ENCODE measurements at regions not wholly inside any gene's neighbourhood (a gene's known extent, or its start where the extent isn't known, plus 50 kb on each side); places are given as distances from the start of the nearest gene placed in this dataset.
"Not testable (repeated sequence)": the region's sequence is repeated elsewhere in the genome, so short reads cannot be mapped to it uniquely, and the experiment has no call there.

GRCh38 chr2:34242763-34243123 lies 643.6 kb upstream of the FAM98A start:
- DNase-seq = no peak

DNA sequence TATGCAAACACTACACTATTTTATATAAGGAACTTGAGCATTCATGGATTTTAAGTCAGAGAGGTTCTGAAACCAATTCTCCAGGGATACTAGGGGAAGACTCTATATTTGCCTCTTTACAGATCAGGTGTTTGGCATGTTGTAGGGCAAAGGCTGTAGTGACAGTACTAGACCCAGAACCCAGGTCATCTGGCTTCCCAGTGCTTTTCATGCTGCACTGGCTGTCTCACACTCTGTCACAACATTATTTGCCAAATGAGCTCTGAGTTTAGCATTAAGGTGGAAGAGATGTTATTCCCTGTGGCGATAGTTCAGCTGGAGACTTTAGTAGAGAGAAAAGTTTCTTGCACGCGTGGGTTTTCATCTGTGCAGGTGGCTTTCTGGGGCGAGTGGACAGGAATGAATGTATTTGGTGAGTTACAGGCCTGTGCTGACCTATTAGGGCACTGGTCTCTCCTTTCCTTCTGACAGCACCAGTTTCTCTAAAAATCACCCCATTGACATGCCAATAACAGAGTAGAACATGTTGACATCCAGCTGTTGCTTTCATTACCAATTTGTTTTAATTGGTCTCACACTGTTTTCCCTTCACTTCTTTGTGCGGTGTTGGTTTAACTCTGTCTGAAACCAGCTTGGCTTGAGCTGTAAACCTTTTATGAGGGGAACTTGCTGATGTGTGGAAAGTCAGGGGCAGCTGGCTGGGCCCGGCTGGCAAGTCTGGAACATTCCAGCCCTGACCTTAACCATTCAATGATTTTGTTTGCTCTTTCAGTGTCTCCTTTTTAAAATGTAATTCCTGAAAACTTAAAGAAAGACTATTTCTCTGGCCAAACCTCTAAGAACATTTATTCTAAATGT lies 643.0 kb upstream of the FAM98A start:
- DNase-seq = no peak

- DNase-seq = no peak
These were observed 640.4 kb upstream of the FAM98A start for GRCh38 chr2:34239511-34239910.

GRCh38 chr2:34234823-34235222 lies 635.7 kb upstream of the FAM98A start:
- DNase-seq = no peak

DNA sequence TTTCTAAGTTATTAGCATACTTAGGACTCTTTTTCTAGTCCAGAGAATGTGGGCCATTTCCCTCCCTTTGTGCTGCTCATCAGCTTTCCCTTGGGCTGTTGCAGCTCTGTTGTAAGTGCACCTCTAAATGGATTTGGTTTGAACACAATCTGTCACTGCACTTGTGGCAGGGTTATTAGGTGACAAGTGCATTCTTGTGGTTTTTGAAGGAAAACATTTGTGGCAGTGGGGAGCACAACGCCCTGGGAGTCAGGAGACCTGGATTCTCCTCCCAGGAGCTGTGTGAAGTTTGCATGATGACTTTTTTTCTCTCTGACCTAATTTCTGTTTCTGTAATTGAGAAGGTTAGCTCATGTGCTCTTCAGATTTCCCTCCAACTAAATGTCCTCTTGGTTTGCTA lies 630.9 kb upstream of the FAM98A start:
- DNase-seq = no peak

DNA sequence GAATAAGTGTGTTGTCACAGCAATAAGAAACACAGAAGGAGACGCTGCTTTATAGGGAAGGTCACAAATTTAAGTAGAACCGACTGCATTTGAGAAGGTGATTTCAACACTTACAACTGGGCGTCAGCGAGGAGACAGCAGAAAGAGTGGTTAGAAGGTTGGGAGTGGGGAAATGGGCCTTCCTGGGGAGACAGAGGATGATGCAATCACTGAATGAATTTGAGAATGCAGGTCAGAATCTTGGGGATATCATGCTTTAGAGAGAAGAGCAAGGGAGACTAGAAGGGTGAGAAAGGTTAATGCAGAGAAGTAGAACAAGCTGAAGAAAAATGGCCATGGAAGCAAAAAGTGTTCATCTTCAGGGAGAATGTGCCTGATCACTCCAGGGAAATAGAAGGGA lies 616.1 kb upstream of the FAM98A start:
- DNase-seq = no peak

DNA sequence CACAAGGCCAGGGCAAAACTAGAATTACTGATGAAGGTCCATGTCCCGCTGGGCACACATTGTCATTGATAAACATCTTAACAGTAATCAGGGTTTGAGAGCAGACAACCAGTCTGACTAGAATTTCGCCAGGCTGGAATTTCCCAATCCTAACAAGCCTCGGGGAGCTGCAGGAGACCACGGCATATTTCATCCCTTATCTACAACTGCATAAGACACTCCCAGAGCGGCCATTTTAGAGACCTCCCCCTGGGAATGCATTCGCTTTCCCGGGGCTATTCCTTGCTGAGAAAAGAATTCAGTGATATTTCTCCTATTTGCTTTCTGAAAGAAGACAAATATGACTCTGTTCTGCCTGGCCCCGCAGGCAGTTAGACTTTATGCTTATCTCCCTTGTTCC lies 611.3 kb upstream of the FAM98A start:
- not testable (repeated sequence) for DNase-seq

DNA sequence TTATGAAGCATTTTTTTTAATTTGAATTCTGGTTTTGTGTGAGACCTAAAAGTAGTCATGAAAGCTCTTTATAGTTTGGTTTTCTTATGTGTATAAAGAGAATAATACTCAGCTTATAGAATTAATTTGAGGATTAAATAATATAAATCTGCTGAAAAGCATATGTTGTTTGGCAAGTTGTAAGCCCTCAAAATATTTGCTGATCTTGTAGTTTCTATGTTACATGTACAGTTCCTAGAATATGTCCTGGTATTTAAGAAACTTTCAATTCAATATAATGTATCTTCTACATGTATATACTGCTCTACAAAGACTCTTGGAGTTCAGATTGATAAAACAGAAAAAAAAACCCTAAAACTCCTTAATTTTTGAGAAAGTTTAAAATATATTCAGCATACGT lies 605.5 kb upstream of the FAM98A start:
- DNase-seq = no peak

- DNase-seq = no peak
These were observed 602.0 kb upstream of the FAM98A start for GRCh38 chr2:34201099-34201498.

DNA sequence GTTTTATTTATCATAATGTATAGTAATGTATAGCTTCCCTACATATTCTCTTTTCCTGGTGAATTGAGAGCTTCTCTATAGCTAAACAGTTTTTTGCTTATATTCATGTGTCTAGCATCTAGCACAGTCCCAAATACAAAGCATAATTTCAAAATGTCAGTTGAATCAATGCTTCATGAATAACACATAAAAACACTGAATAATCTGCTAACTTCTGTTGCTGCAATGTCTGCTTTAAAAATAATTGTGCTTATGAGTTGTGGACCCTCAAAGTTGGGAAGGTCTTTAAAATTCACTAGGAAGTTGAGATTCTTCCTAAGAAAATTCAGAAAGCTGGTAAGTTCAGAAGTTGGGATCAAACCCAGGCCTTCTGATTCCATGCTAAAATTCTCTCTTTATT lies 600.9 kb upstream of the FAM98A start:
- no peak for DNase-seq

DNA sequence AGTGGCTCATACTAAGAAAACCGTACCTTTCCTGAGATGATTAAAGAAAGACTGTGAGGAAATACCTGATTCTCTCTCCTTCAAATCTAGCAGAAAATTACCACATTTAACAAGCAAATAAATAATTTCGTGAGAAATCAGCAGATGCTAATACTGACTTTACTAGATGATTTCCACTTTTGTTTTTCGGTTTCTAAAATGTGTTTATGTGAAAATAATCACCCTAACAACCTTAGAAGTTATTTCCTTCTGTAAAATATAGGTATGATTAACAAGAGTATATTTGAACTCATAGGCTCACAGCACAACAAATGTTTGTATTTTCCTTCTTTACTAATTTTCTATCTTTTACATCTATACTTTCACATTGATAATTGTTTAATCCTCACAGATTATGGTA lies 594.1 kb upstream of the FAM98A start:
- no peak for DNase-seq

DNA sequence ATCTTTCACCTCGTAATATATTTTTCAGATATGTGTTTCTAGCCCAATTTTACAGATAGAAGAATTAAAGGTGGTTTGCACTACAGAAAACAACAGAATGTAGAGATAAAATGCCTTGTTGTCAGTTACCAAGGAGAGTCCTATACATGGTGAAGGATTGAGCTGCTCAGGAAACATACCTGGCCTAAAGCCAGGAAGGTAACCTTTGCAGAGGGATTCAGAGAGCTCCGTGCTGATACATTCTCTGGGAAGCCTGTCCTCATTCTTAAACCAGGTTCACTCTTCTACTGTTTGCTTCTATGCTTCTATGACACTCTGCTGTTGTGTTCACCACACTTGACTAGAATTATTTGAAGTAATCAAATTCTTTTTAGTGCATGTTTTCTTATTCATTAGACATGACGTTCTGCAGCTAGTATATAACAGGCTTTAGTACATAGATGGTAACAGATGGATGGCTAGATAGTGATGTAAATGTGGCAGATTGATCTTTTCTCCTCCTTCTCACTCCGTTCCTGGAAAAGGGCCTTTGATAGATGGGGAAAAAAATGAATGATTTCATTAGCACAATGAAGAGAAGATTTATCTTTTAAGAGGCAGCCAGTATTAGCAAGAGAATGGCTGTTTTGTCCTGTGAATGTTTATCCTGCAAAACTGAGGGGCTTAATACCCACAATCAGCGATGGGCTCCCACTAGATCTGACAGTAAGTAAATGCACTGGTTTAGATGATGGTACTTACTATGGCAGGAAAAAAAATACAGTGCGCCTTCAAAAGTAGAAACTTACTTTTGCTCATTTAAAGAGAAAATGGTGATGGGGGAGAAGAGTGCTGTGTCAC lies 589.6 kb upstream of the FAM98A start:
- no peak for DNase-seq

DNA sequence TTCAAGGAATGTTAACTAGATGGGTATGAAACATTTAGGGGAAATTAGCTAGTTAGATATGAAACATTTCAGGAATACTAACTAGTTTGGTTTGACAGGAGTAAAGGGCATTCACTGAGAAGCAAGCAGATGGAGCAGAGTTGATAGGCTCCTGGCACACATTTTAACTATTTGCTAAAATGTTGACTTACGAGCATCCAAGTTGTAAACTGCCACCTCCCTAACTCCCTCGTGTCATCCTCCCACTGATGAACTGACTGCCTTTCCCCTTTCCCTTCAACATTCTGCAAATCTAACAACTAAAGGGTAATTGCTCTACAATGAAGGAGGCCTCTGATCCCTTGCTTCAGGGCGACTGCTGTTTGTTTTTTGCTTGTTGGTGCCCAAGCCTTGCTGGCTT lies 580.4 kb upstream of the FAM98A start:
- DNase-seq = no peak

DNA sequence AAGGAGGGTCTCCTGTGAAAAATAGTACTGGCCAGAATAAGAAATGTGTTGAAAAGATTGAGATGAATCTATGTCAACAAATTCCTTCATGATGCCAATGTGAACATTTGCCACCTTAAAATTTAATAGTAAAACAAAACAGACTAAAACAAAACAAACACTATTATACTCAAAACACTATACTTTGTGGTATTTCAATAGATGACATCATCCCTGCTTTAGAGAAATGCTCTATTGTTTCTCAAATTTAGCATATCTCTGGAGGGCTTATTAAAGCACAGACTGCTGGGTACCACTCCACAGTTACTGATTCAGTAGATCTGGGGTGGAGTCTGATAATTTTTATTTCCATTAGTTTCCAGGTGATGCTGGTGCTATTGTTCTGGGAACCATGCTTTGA lies 579.4 kb upstream of the FAM98A start:
- DNase-seq = no peak

DNA sequence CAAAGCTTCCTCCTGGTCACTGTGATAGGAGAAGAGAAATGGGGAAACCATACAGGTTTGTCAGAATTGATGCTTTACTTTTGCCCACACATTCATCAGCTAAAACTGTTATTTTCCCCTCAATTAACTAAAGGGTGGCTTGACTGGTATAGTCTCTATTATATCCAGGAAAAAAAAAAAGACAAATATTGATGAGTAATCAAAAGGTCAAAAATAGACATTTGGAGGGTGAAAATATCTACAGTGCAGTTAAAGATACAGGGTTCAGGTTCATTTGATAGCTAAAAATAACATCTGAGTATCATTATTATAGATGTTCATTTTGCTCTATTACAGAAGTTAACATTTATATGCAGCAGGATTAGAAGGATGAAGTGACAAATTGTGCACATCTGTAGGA lies 577.6 kb upstream of the FAM98A start:
- DNase-seq = no peak

DNA sequence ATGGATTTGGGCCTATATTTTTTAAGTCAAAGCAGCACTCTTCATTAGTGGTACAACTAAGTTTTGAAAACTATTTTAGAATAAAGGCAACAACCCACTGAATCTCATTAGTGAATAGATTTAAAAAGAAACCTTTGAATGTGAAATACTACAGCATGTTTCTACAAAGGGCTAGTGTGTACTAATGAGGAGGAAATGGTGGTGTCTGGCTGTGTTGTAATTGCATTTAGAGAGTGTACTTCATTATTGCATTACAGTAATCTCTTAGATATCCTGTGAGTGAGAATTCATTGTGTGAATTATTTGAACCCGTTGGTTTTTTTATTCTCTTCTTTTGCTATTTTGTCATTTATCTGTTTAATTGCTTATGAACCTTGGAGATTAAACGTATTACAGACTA lies 575.4 kb upstream of the FAM98A start:
- DNase-seq = no peak

- DNase-seq = no peak
These were observed 563.1 kb upstream of the FAM98A start for GRCh38 chr2:34162231-34162630.

DNA sequence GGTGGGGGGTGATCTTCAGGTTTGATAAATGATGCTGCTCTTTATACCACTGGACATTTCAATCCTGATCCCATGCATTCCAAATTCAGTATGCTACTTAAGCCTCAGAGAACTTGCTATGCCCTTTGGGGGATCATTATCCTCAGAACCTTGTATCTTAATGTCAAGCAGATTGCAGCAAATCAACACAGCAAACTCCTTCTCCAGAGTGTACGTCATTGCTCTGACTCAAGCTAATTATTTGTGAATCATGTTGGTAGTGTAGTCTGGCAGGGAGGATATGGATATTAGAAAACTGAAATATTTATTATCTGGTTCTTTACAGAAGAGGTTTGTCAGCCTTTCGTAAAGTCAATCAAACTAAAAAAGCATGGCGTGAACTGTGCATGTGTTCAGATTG lies 562.5 kb upstream of the FAM98A start:
- no peak for DNase-seq

DNA sequence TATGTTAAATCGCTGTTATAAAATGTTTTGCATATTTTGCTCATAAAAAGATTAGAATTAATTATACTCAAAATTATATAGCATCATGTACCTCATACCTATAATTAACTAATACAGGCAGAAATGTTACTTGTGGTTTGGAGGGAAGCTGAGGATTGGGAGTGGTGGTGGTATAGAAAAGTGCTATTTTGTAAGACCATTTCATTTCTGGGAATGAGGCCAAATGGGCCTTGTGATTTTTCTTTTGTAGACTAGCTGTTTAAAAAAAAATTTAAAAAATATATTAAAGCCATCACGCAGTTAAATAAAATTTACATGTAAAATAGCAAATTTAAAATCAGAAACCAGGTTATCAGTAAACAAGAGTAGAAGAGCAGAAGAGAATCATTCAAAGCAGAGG lies 560.8 kb upstream of the FAM98A start:
- DNase-seq = no peak

GRCh38 chr2:34153484-34153883 lies 554.4 kb upstream of the FAM98A start:
- DNase-seq = no peak

GRCh38 chr2:34147780-34148179 lies 548.7 kb upstream of the FAM98A start:
- no peak for DNase-seq

GRCh38 chr2:34143149-34143548 lies 544.0 kb upstream of the FAM98A start:
- DNase-seq = no peak

DNA sequence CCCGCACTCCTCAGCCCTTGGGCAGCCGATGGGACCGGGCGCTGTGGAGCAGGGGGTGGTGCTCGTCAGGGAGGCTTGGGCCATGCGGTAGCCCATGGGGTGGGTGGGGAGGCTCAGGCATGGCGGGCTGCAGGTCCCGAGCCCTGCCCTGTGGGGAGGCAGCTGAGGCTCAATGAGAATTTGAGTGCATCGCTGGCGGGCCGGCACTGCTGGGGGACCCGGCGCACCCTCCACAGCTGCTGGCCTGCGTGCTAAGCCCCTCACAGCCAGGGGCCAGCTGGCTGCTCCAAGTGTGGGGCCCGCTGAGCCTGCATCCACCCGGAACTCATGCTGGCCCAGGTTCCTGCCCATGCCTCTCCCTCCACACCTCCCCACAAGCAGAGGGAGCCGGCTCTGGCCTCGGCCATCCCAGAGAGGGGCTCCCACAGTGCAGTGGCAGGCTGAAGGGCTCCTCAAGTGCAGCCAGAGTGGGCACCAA lies 543.5 kb upstream of the FAM98A start:
- not testable (repeated sequence) for DNase-seq

DNA sequence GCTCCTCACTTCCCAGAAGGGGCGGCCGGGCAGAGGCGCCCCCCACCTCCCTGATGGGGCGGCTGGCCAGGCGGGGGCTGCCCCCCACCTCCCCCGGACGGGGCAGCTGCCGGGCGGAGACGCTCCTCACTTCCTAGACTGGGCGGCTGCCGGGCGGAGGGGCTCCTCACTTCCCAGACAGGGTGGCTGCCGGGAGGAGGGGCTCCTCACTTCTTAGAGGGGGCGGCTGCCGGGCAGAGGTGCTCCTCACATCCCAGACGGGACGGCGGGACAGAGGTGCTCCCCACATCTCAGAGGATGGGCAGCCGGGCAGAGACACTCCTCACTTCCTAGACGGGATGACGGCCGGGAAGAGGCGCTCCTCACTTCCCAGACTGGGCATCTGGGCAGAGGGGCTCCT lies 534.0 kb upstream of the FAM98A start:
- not testable (repeated sequence) for DNase-seq
